Spinal cord (tissue), 9 donors: ENCODE measurements at regions not wholly inside any gene's neighbourhood (a gene's known extent, or its start where the extent isn't known, plus 50 kb on each side); places are given as distances from the start of the nearest gene placed in this dataset.

Source experiments
- DNase-seq, 6 donors: peaks; one replicate each; pipeline versions ENCODE4 v3.0.0 to v3.0.0-alpha.2; 2013 to 2015; ENCODE audit warnings: low spot score in 6 of 6, low read depth in 4 of 6
- H3K27ac ChIP-seq: one replicate; pipeline ENCODE4 v1.5.1; 2013; ENCODE audit warnings: low read depth, low read length, control low read depth
- H3K27me3 ChIP-seq: one replicate; pipeline ENCODE4 v1.6.1; 2013; ENCODE audit warnings: low read length; ENCODE audit not compliant: control insufficient read depth, insufficient read depth
- H3K36me3 ChIP-seq: one replicate; pipeline ENCODE4 v1.6.1; 2013; ENCODE audit warnings: low read length; ENCODE audit not compliant: control insufficient read depth, insufficient read depth
- H3K4me1 ChIP-seq: one replicate; pipeline ENCODE4 v1.6.1; 2013; ENCODE audit warnings: low read length; ENCODE audit not compliant: control insufficient read depth, insufficient read depth
- H3K4me3 ChIP-seq: one replicate; pipeline ENCODE4 v1.5.1; 2013; ENCODE audit warnings: low read depth, low read length, control low read depth
- H3K9me3 ChIP-seq: one replicate; pipeline ENCODE4 v1.6.1; 2013; ENCODE audit warnings: low read length; ENCODE audit not compliant: control insufficient read depth, insufficient read depth
- WGBS: methylation state at CpG from one replicate; pipeline ENCODE4 v1.1.5; 2013; ENCODE audit warnings: missing lambda C conversion rate; ENCODE audit not compliant: insufficient coverage; 5-methylcytosine and 5-hydroxymethylcytosine counted together
- donor health status: healthy.

GRCh38 chr5:74279244-74279643, 361.3 kb downstream of the ENC1 start:
- Histone ChIP-seq H3K27ac (no peak overlapping the region), H3K9me3 (no peaks in the 10 kb centered on the region), H3K36me3 (no peaks in the 10 kb centered on the region), H3K27me3 (no peaks in the 10 kb centered on the region), H3K4me1 (no peaks in the 10 kb centered on the region), H3K4me3 (no peak overlapping the region)
- no peak for DNase-seq
- no CpG with 5 or more reads among the region's 1 CpG for WGBS

GRCh38 chr5:74277418-74277817, 363.1 kb downstream of the ENC1 start:
- no peak for DNase-seq
- no peak overlapping the region for H3K4me3 ChIP-seq
- no peak overlapping the region for H3K27ac ChIP-seq
- no peaks in the 10 kb centered on the region for H3K27me3 ChIP-seq
- WGBS = 88% methylated on average over 3 of the region's 3 CpGs
- no peaks in the 10 kb centered on the region for H3K9me3 ChIP-seq
- no peaks in the 10 kb centered on the region for H3K4me1 ChIP-seq
- H3K36me3 ChIP-seq = no peaks in the 10 kb centered on the region

GRCh38 chr5:74275171-74275992, 365.1 kb downstream of the ENC1 start:
- peak in 1 of 6 donors; percentile 67 for DNase-seq
- H3K36me3 ChIP-seq = no peaks in the 10 kb centered on the region
- H3K4me1 ChIP-seq = no peaks in the 10 kb centered on the region
- no peaks in the 10 kb centered on the region for H3K9me3 ChIP-seq
- WGBS = 58% methylated on average over 5 of the region's 7 CpGs
- H3K27me3 ChIP-seq = no peaks in the 10 kb centered on the region
- no peak overlapping the region for H3K4me3 ChIP-seq
- H3K27ac ChIP-seq = no peak overlapping the region

- Histone ChIP-seq H3K4me3 (no peak overlapping the region), H3K9me3 (no peaks in the 10 kb centered on the region), H3K27ac (no peak overlapping the region), H3K4me1 (no peaks in the 10 kb centered on the region), H3K36me3 (no peaks in the 10 kb centered on the region), H3K27me3 (no peaks in the 10 kb centered on the region)
- DNase-seq = no peak
- no CpG with 5 or more reads among the region's 3 CpGs for WGBS
Observed at GRCh38 chr5:74274326-74274725, 366.2 kb downstream of the ENC1 start.

- Histone ChIP-seq H3K36me3 (no peaks in the 10 kb centered on the region), H3K9me3 (no peaks in the 10 kb centered on the region), H3K27ac (peak overlapping the region; percentile 22), H3K4me3 (no peak overlapping the region), H3K27me3 (no peaks in the 10 kb centered on the region), H3K4me1 (no peaks in the 10 kb centered on the region)
- peak in 1 of 6 donors; percentile 55 for DNase-seq
- no CpG with 5 or more reads among the region's 8 CpGs for WGBS
Observed at GRCh38 chr5:74272831-74273451, 367.6 kb downstream of the ENC1 start.

- WGBS = 75% methylated on average over 1 of the region's 2 CpGs
- H3K27ac ChIP-seq = peak overlapping the region; percentile 22
- DNase-seq = no peak
- H3K4me3 ChIP-seq = no peak overlapping the region
- H3K9me3 ChIP-seq = no peaks in the 10 kb centered on the region
- no peaks in the 10 kb centered on the region for H3K4me1 ChIP-seq
- no peaks in the 10 kb centered on the region for H3K36me3 ChIP-seq
- no peaks in the 10 kb centered on the region for H3K27me3 ChIP-seq
Observed at GRCh38 chr5:74272024-74272775, 368.3 kb downstream of the ENC1 start.

- H3K27me3 ChIP-seq = no peaks in the 10 kb centered on the region
- H3K36me3 ChIP-seq = no peaks in the 10 kb centered on the region
- WGBS = 80% methylated on average over 1 of the region's 5 CpGs
- H3K4me3 ChIP-seq = no peak overlapping the region
- no peak for DNase-seq
- no peaks in the 10 kb centered on the region for H3K9me3 ChIP-seq
- no peaks in the 10 kb centered on the region for H3K4me1 ChIP-seq
- no peak overlapping the region for H3K27ac ChIP-seq
Observed at GRCh38 chr5:74268297-74268696, 372.2 kb downstream of the ENC1 start.

GRCh38 chr5:74266836-74267235, 373.7 kb downstream of the ENC1 start:
- H3K27me3 ChIP-seq = no peaks in the 10 kb centered on the region
- no peaks in the 10 kb centered on the region for H3K4me1 ChIP-seq
- WGBS = 88% methylated on average over 3 of the region's 5 CpGs
- H3K4me3 ChIP-seq = no peak overlapping the region
- DNase-seq = peak in 1 of 6 donors; percentile 46
- H3K27ac ChIP-seq = no peak overlapping the region
- H3K36me3 ChIP-seq = no peaks in the 10 kb centered on the region
- H3K9me3 ChIP-seq = no peaks in the 10 kb centered on the region

- Histone ChIP-seq H3K27me3 (no peaks in the 10 kb centered on the region), H3K4me1 (no peaks in the 10 kb centered on the region), H3K36me3 (no peaks in the 10 kb centered on the region), H3K9me3 (no peaks in the 10 kb centered on the region), H3K27ac (no peak overlapping the region), H3K4me3 (no peak overlapping the region)
- 100% methylated on average over 2 of the region's 2 CpGs for WGBS
- no peak for DNase-seq
Observed at GRCh38 chr5:74266132-74266531, 374.4 kb downstream of the ENC1 start.
